Uterus (tissue), 3 donors: ENCODE measurements at regions not wholly inside any gene's neighbourhood (a gene's known extent, or its start where the extent isn't known, plus 50 kb on each side); places are given as distances from the start of the nearest gene placed in this dataset.

Source experiments
- DNase-seq, 2 donors: peaks; one replicate each; pipeline ENCODE4 v3.0.0-alpha.2; 2019 to 2020
- H3K27ac ChIP-seq, 2 donors: fragments of 200-600 bp; sonication (generic); 1 replicate in 1 of 2; 2 replicates in 1 of 2; pipeline ENCODE4 v1.5.1; 2016 to 2018
- H3K27me3 ChIP-seq, 2 donors: fragments of 200-600 bp; sonication (generic); one replicate each; pipeline ENCODE4 v1.5.1; 2018 to 2019; ENCODE audit warnings: control low read depth in 1 of 2
- H3K36me3 ChIP-seq, 2 donors: fragments of 200-600 bp; sonication (generic); one replicate each; pipeline ENCODE4 v1.5.1; 2019; ENCODE audit warnings: control low read depth in 1 of 2
- H3K4me1 ChIP-seq, 2 donors: fragments of 200-600 bp; sonication (generic); one replicate each; pipeline ENCODE4 v1.5.1; 2018 to 2019; ENCODE audit warnings: control low read depth in 1 of 2
- H3K4me3 ChIP-seq, 2 donors: fragments of 200-600 bp; sonication (generic); 1 replicate in 1 of 2; 2 replicates in 1 of 2; pipeline ENCODE4 v1.5.1; 2018 to 2019; ENCODE audit warnings: mild to moderate bottlenecking in 1 of 2
- H3K9me3 ChIP-seq, 2 donors: fragments of 200-600 bp; sonication (generic); one replicate each; pipeline ENCODE4 v1.5.1; 2019; ENCODE audit warnings: control low read depth in 1 of 2
- POLR2A ChIP-seq, 2 donors: fragments of 450-650 bp; IDR thresholded peaks; one replicate each; pipeline ENCODE4 v1.6.1; 2016; ENCODE audit warnings: antibody characterized with exemption in 2 of 2, mild to moderate bottlenecking in 1 of 2, moderate library complexity in 1 of 2
- intact Hi-C: fragments of 100-400 bp; cut with DNase I; formaldehyde crosslinking; loops from one replicate; pipeline ENCODE4 v1.15.1; 2023; ENCODE audit warnings: low total_unique reads
- TF ChIP-seq, protein P1 (sequence below), 4 experiments: fragments of 200-600 bp in 2 of 4; fragments of 450-650 bp in 2 of 4; sonication (generic) in 2 of 4; IDR thresholded peaks; one replicate each; pipeline ENCODE4 v1.5.1; 2016 to 2019; ENCODE audit warnings: antibody characterized with exemption in 4 of 4, mild to moderate bottlenecking in 2 of 4, moderate library complexity in 1 of 4
- donor health status: DM: yes; HTN: yes; CAD: no.

- Histone ChIP-seq H3K9me3 (no peaks in the 10 kb centered on the region), H3K4me3 (no peak overlapping the region), H3K27ac (no peak overlapping the region), H3K4me1 (no peaks in the 10 kb centered on the region), H3K36me3 (no peaks in the 10 kb centered on the region), H3K27me3 (no peaks in the 10 kb centered on the region)
- DNase-seq: no peak
- intact Hi-C loops: no loop called here
- no peak for TF ChIP-seq POLR2A (IDR thresholded peaks at IDR 0.05)
- TF ChIP-seq, protein P1, sequence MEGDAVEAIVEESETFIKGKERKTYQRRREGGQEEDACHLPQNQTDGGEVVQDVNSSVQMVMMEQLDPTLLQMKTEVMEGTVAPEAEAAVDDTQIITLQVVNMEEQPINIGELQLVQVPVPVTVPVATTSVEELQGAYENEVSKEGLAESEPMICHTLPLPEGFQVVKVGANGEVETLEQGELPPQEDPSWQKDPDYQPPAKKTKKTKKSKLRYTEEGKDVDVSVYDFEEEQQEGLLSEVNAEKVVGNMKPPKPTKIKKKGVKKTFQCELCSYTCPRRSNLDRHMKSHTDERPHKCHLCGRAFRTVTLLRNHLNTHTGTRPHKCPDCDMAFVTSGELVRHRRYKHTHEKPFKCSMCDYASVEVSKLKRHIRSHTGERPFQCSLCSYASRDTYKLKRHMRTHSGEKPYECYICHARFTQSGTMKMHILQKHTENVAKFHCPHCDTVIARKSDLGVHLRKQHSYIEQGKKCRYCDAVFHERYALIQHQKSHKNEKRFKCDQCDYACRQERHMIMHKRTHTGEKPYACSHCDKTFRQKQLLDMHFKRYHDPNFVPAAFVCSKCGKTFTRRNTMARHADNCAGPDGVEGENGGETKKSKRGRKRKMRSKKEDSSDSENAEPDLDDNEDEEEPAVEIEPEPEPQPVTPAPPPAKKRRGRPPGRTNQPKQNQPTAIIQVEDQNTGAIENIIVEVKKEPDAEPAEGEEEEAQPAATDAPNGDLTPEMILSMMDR (IDR thresholded peaks at IDR 0.05): no peak
Measured at GRCh38 chr5:61905613-61906012, 400.4 kb upstream of the KIF2A start.

GRCh38 chr5:61906820-61907219 is 399.2 kb upstream of the KIF2A start:
- no peaks in the 10 kb centered on the region for H3K27me3 ChIP-seq
- intact Hi-C loops: no loop called here
- no peaks in the 10 kb centered on the region for H3K36me3 ChIP-seq
- DNase-seq: no peak
- H3K4me1 ChIP-seq: no peaks in the 10 kb centered on the region
- H3K27ac ChIP-seq: no peak overlapping the region
- TF ChIP-seq POLR2A (IDR thresholded peaks at IDR 0.05): no peak
- TF ChIP-seq, protein P1 (IDR thresholded peaks at IDR 0.05): no peak
- H3K4me3 ChIP-seq: no peak overlapping the region
- H3K9me3 ChIP-seq: no peaks in the 10 kb centered on the region

GRCh38 chr5:61907995-61908394 is 398.0 kb upstream of the KIF2A start:
- Histone ChIP-seq H3K36me3 (no peaks in the 10 kb centered on the region), H3K9me3 (no peaks in the 10 kb centered on the region), H3K4me3 (no peak overlapping the region), H3K4me1 (no peaks in the 10 kb centered on the region), H3K27me3 (no peaks in the 10 kb centered on the region), H3K27ac (no peak overlapping the region)
- DNase-seq: no peak
- intact Hi-C loops: no loop called here
- no peak for TF ChIP-seq POLR2A (IDR thresholded peaks at IDR 0.05)
- TF ChIP-seq, protein P1 (IDR thresholded peaks at IDR 0.05): no peak

GRCh38 chr5:61910771-61911170 is 395.2 kb upstream of the KIF2A start:
- DNase-seq: no peak
- Histone ChIP-seq H3K27me3 (no peaks in the 10 kb centered on the region), H3K9me3 (no peaks in the 10 kb centered on the region), H3K36me3 (no peaks in the 10 kb centered on the region), H3K27ac (no peak overlapping the region), H3K4me1 (no peaks in the 10 kb centered on the region), H3K4me3 (no peak overlapping the region)
- TF ChIP-seq POLR2A (IDR thresholded peaks at IDR 0.05): no peak
- TF ChIP-seq, protein P1 (IDR thresholded peaks at IDR 0.05): no peak
- intact Hi-C loops: no loop called here

DNA sequence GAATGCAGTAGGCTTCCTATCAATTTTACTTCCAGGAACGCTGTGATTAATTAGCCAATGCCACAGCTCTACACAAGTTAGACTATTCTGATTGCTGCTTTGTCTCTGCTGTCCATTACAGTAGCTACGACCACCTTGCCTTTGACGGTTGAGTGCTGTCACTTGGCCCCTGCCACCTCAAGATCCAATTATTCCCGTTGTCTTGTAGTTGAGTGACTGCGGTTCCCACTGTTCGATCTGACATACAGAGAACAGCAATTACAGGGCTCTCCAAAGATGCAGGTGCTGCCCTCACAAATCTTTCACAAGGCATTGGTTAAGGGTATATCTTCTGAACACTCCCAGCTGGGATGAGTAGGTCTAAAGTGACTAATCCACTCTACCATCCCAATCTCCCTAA is 393.4 kb upstream of the KIF2A start:
- Histone ChIP-seq H3K4me3 (no peak overlapping the region), H3K9me3 (no peaks in the 10 kb centered on the region), H3K36me3 (no peaks in the 10 kb centered on the region), H3K27me3 (no peaks in the 10 kb centered on the region), H3K4me1 (no peaks in the 10 kb centered on the region), H3K27ac (no peak overlapping the region)
- TF ChIP-seq, protein P1 (IDR thresholded peaks at IDR 0.05): no peak
- no peak for TF ChIP-seq POLR2A (IDR thresholded peaks at IDR 0.05)
- DNase-seq: no peak
- intact Hi-C loops: no loop called here
